AG09319 (cell line): ENCODE measurements at regions not wholly inside any gene's neighbourhood (a gene's known extent, or its start where the extent isn't known, plus 50 kb on each side); places are given as distances from the start of the nearest gene placed in this dataset.
"Not testable (repeated sequence)": the region's sequence is repeated elsewhere in the genome, so short reads cannot be mapped to it uniquely, and the experiment has no call there.

Experiments used
- DNase-seq: peaks from one replicate; pipeline ENCODE4 v3.0.0-alpha.2; 2010; ENCODE audit warnings: low read depth; ENCODE audit errors: extremely low read depth
- CTCF ChIP-seq: IDR thresholded peaks from 2 replicates; pipeline ENCODE4 v1.5.1; 2011; ENCODE audit warnings: low read depth, mild to moderate bottlenecking, inconsistent platforms, low read length, moderate library complexity

- no peak for TF ChIP-seq CTCF
Observed at GRCh38 chr20:47973519-47974233, 188.4 kb upstream of the SULF2 start.

GRCh38 chr20:47972916-47973309, 187.6 kb upstream of the SULF2 start:
- no peak for DNase-seq

More at GRCh38 chr20:47973519-47974233, 188.4 kb upstream of the SULF2 start:
- DNase-seq = no peak

DNA sequence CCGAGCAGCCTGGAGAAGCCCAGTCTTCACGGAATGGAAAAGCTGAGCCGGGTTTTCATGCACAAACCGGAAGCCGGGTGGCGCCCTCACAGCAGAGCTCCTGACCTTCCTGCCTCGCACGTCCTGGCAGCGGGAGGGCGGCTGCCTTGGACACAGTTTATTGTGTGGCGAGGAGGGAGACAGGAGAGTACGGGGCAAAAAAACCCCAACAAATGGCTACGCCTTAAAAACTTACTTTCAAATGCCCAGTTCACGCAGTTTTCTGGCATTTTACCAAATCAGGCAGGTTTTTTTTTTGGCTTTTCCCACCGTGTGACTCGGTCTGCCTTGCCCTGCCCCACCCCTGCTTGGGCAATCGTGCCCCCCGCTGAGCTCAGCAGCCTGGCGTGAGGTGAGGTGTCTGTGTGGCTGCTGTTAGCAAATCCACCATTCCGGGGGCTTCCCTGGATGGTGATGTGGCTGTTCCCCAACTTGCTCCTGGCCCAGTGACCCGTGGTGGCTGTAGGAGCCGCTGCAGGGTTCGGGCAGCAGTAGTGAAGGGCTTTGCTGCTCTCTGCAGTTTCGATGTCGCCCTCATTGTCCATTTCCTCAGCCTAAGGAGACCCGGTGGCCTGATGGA, 187.1 kb upstream of the SULF2 start:
- TF ChIP-seq CTCF = peak; percentile 10
- not testable (repeated sequence) for DNase-seq

More at GRCh38 chr20:47972916-47973309, 187.6 kb upstream of the SULF2 start:
- TF ChIP-seq CTCF = no peak

DNA sequence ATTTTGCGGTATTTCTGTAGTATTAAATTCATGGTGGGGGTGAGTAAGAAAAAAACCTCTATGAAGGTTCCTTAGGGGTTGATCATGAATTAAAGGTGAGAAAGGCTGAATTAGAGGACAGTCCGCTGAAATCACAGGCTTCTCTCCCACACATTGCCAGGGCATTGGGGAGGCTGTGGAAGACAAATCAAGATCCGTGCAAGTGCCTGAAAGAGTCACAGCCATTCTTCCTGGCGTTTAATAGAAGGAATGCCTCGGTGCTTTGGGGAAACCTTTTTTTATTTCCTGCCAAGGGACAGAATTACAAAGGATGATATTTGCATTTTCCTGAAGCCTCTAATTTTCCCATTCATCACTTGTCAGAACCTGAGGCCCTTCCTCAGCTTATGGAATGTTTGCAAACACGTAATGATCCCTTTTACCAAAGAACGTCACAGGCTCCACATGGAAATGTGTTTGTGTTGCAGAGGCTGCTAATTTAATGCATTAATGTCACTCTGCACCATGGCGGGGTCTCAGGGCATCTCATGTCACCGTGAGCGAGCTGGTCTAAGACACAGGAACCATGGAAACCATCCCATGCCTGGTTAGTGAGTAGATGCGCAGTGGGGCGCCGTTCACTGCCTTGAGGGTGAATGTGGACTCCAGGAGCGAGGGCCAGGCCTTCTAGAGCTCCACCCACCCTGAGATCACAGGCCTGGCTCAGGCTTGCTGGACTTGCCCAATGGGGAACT, 185.9 kb upstream of the SULF2 start:
- no peak for TF ChIP-seq CTCF
- DNase-seq = no peak

DNA sequence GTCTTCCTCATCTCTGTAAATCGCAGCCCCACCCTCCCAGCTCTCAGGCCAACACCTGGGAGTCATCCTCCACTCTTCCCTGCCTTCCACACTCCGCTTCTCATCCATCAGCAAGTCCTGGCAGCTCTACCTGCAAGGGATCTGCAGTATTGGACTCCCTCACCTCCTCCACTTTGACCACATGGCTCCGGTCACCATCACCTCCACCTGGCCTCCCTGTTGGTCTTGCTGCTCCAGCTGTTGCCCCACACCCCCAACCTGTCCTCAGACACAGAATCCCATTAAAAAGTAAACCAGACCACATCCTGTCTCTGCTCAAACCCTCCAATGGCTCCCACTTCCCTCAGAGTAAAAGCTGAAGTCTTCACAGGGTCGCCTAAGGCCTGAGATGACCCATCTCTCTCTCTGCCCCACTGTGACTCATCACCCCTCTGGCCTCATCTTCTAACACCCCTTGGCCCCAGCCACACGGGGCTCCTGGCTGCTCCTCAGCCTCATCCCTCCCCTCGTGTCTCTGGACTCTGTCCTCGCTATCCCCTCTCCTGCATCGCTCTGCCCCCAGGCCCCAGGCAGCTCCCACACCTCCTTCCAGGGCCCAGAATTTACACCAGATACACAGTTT, 185.1 kb upstream of the SULF2 start:
- no peak for TF ChIP-seq CTCF
- no peak for DNase-seq

GRCh38 chr20:47969426-47969825, 184.1 kb upstream of the SULF2 start:
- TF ChIP-seq CTCF = no peak
- no peak for DNase-seq
